Stimulated activated effector memory CD8-positive, alpha-beta T cell treated with anti-CD3 and anti-CD28 coated beads, Interleukin-12 subunit alpha, Interleukin-12 subunit beta, amount 100 ng/mL, for 72 hours (primary cell): ENCODE measurements at regions not wholly inside any gene's neighbourhood (a gene's known extent, or its start where the extent isn't known, plus 50 kb on each side); places are given as distances from the start of the nearest gene placed in this dataset.

Source experiments
- ATAC-seq: fragments of 150-1000 bp; cut with Tn5 transposase; 2 replicates; pipeline ENCODE4 v1.10.0; 2021
- DNase-seq, 2 donors: peaks; one replicate each; pipeline ENCODE4 v3.0.0; 2021 to 2022; ENCODE audit warnings: low spot score in 2 of 2
- H3K27ac Mint-ChIP-seq: one replicate; pipeline ENCODE4 v1.8.0; 2022; ENCODE audit warnings: mild to moderate bottlenecking, mixed read lengths
- H3K36me3 Mint-ChIP-seq: one replicate; pipeline ENCODE4 v1.8.0; 2022; ENCODE audit warnings: mild to moderate bottlenecking, mixed read lengths
- H3K4me1 Mint-ChIP-seq: one replicate; pipeline ENCODE4 v1.8.0; 2022; ENCODE audit warnings: mixed read lengths
- H3K4me3 Mint-ChIP-seq: one replicate; pipeline ENCODE4 v1.8.0; 2022; ENCODE audit warnings: mild to moderate bottlenecking, mixed read lengths
- H3K9me3 Mint-ChIP-seq: one replicate; pipeline ENCODE4 v1.8.0; 2022; ENCODE audit warnings: mixed read lengths

GRCh38 chr12:132404951-132405741 lies 75.8 kb upstream of the GALNT9 start:
- DNase-seq: no peak
- no peaks in the 10 kb centered on the region for H3K9me3 Mint-ChIP-seq
- H3K36me3 Mint-ChIP-seq: no peaks in the 10 kb centered on the region
- H3K4me1 Mint-ChIP-seq: no peaks in the 10 kb centered on the region
- H3K4me3 Mint-ChIP-seq: no peak overlapping the region
- no peak overlapping the region for H3K27ac Mint-ChIP-seq
- no peak for ATAC-seq

GRCh38 chr12:132404435-132404855 lies 75.1 kb upstream of the GALNT9 start:
- Mint-ChIP-seq H3K36me3 (no peaks in the 10 kb centered on the region), H3K4me1 (no peaks in the 10 kb centered on the region), H3K4me3 (no peak overlapping the region), H3K27ac (no peak overlapping the region), H3K9me3 (no peaks in the 10 kb centered on the region)
- no peak for ATAC-seq
- no peak for DNase-seq

GRCh38 chr12:132403636-132404434 lies 74.4 kb upstream of the GALNT9 start:
- no peaks in the 10 kb centered on the region for H3K4me1 Mint-ChIP-seq
- no peak overlapping the region for H3K27ac Mint-ChIP-seq
- no peak overlapping the region for H3K4me3 Mint-ChIP-seq

GRCh38 chr12:132402831-132403416 lies 73.5 kb upstream of the GALNT9 start:
- DNase-seq: no peak
- Mint-ChIP-seq H3K27ac (no peak overlapping the region), H3K4me1 (no peaks in the 10 kb centered on the region), H3K4me3 (no peak overlapping the region), H3K9me3 (no peaks in the 10 kb centered on the region), H3K36me3 (no peaks in the 10 kb centered on the region)
- ATAC-seq: no peak

More at GRCh38 chr12:132403636-132404434, 74.4 kb upstream of the GALNT9 start:
- no peaks in the 10 kb centered on the region for H3K9me3 Mint-ChIP-seq
- no peaks in the 10 kb centered on the region for H3K36me3 Mint-ChIP-seq
- no peak for DNase-seq
- ATAC-seq: no peak

GRCh38 chr12:132401982-132402381 lies 72.6 kb upstream of the GALNT9 start:
- H3K4me1 Mint-ChIP-seq: no peaks in the 10 kb centered on the region

GRCh38 chr12:132400011-132400641 lies 70.7 kb upstream of the GALNT9 start:
- Mint-ChIP-seq H3K4me1 (no peaks in the 10 kb centered on the region), H3K36me3 (no peaks in the 10 kb centered on the region), H3K4me3 (no peak overlapping the region), H3K9me3 (no peaks in the 10 kb centered on the region), H3K27ac (no peak overlapping the region)
- ATAC-seq (no peak), DNase-seq (no peak)

More at GRCh38 chr12:132401982-132402381, 72.6 kb upstream of the GALNT9 start:
- DNase-seq: no peak
- no peak overlapping the region for H3K4me3 Mint-ChIP-seq
- H3K36me3 Mint-ChIP-seq: no peaks in the 10 kb centered on the region
- H3K27ac Mint-ChIP-seq: no peak overlapping the region
- no peak for ATAC-seq
- H3K9me3 Mint-ChIP-seq: no peaks in the 10 kb centered on the region

GRCh38 chr12:132399092-132400010 lies 70.0 kb upstream of the GALNT9 start:
- Mint-ChIP-seq H3K9me3 (peaks cover 2% of the 10 kb centered on the region), H3K27ac (no peak overlapping the region), H3K4me1 (no peaks in the 10 kb centered on the region), H3K36me3 (no peaks in the 10 kb centered on the region), H3K4me3 (no peak overlapping the region)
- DNase-seq (no peak), ATAC-seq (no peak)

GRCh38 chr12:132398386-132398991 lies 69.1 kb upstream of the GALNT9 start:
- H3K36me3 Mint-ChIP-seq: no peaks in the 10 kb centered on the region
- H3K4me1 Mint-ChIP-seq: peaks cover 8% of the 10 kb centered on the region
- ATAC-seq (no peak), DNase-seq (no peak)
- H3K4me3 Mint-ChIP-seq: no peak overlapping the region
- no peak overlapping the region for H3K27ac Mint-ChIP-seq
- H3K9me3 Mint-ChIP-seq: peaks cover 2% of the 10 kb centered on the region

GRCh38 chr12:132397934-132398385 lies 68.6 kb upstream of the GALNT9 start:
- no peak overlapping the region for H3K27ac Mint-ChIP-seq
- no peaks in the 10 kb centered on the region for H3K36me3 Mint-ChIP-seq
- peaks cover 8% of the 10 kb centered on the region for H3K4me1 Mint-ChIP-seq
- ATAC-seq: no peak
- DNase-seq: no peak
- H3K4me3 Mint-ChIP-seq: no peak overlapping the region
- peaks cover 2% of the 10 kb centered on the region for H3K9me3 Mint-ChIP-seq

GRCh38 chr12:132397152-132397933 lies 68.0 kb upstream of the GALNT9 start:
- Mint-ChIP-seq H3K36me3 (no peaks in the 10 kb centered on the region), H3K9me3 (peaks cover 2% of the 10 kb centered on the region), H3K4me3 (no peak overlapping the region), H3K27ac (no peak overlapping the region), H3K4me1 (peaks cover 8% of the 10 kb centered on the region)
- ATAC-seq (no peak), DNase-seq (no peak)

GRCh38 chr12:132396657-132397056 lies 67.3 kb upstream of the GALNT9 start:
- DNase-seq: no peak
- Mint-ChIP-seq H3K4me1 (peaks cover 8% of the 10 kb centered on the region), H3K36me3 (no peaks in the 10 kb centered on the region), H3K4me3 (no peak overlapping the region), H3K27ac (no peak overlapping the region), H3K9me3 (peaks cover 2% of the 10 kb centered on the region)
- no peak for ATAC-seq

GRCh38 chr12:132395908-132396305 lies 66.5 kb upstream of the GALNT9 start:
- peaks cover 8% of the 10 kb centered on the region for H3K4me1 Mint-ChIP-seq
- H3K9me3 Mint-ChIP-seq: peaks cover 2% of the 10 kb centered on the region
- H3K4me3 Mint-ChIP-seq: no peak overlapping the region
- H3K36me3 Mint-ChIP-seq: no peaks in the 10 kb centered on the region
- no peak for ATAC-seq
- H3K27ac Mint-ChIP-seq: no peak overlapping the region
- DNase-seq: no peak

GRCh38 chr12:132395192-132395907 lies 66.0 kb upstream of the GALNT9 start:
- no peak overlapping the region for H3K27ac Mint-ChIP-seq
- DNase-seq (no peak), ATAC-seq (no peak)
- H3K4me3 Mint-ChIP-seq: no peak overlapping the region
- H3K9me3 Mint-ChIP-seq: peaks cover 2% of the 10 kb centered on the region
- H3K36me3 Mint-ChIP-seq: no peaks in the 10 kb centered on the region
- peaks cover 8% of the 10 kb centered on the region for H3K4me1 Mint-ChIP-seq
